HG02642 (cell line): ENCODE measurements at regions not wholly inside any gene's neighbourhood (a gene's known extent, or its start where the extent isn't known, plus 50 kb on each side); places are given as distances from the start of the nearest gene placed in this dataset.
A peak's percentile ranks its signal among the peaks of the same experiment; 100 is the strongest.
"Not testable (repeated sequence)": the region's sequence is repeated elsewhere in the genome, so short reads cannot be mapped to it uniquely, and the experiment has no call there.

Source experiments
- ATAC-seq: cut with Tn5 transposase; IDR thresholded peaks from one replicate; pipeline ENCODE4 v1.9.1; 2021; ENCODE audit warnings: mild to moderate bottlenecking; ENCODE audit not compliant: unreplicated experiment, poor library complexity

- ATAC-seq = peak; percentile 53
These were observed 224.6 kb upstream of the TBL1Y start for GRCh38 chrY:6685783-6686389.

- ATAC-seq = not testable (repeated sequence)
These were observed 208.8 kb upstream of the TBL1Y start for GRCh38 chrY:6701558-6702161.

- not testable (repeated sequence) for ATAC-seq
These were observed 189.1 kb upstream of the TBL1Y start for GRCh38 chrY:6721443-6721842.

GRCh38 chrY:6747210-6747609, 163.3 kb upstream of the TBL1Y start:
- not testable (repeated sequence) for ATAC-seq

- ATAC-seq = no peak
These were observed 128.2 kb upstream of the TBL1Y start for GRCh38 chrY:6782334-6782733.

GRCh38 chrY:6786960-6787359, 123.5 kb upstream of the TBL1Y start:
- no peak for ATAC-seq

GRCh38 chrY:6811633-6812032, 98.9 kb upstream of the TBL1Y start:
- no peak for ATAC-seq
